IPS DF 19.7 (cell line): ENCODE measurements at regions not wholly inside any gene's neighbourhood (a gene's known extent, or its start where the extent isn't known, plus 50 kb on each side); places are given as distances from the start of the nearest gene placed in this dataset.
"Not testable (repeated sequence)": the region's sequence is repeated elsewhere in the genome, so short reads cannot be mapped to it uniquely, and the experiment has no call there.

ENCODE experiments used
- DNase-seq: peaks from one replicate; pipeline ENCODE4 v3.0.0-alpha.2; 2013; ENCODE audit warnings: low read depth, low spot score

DNA sequence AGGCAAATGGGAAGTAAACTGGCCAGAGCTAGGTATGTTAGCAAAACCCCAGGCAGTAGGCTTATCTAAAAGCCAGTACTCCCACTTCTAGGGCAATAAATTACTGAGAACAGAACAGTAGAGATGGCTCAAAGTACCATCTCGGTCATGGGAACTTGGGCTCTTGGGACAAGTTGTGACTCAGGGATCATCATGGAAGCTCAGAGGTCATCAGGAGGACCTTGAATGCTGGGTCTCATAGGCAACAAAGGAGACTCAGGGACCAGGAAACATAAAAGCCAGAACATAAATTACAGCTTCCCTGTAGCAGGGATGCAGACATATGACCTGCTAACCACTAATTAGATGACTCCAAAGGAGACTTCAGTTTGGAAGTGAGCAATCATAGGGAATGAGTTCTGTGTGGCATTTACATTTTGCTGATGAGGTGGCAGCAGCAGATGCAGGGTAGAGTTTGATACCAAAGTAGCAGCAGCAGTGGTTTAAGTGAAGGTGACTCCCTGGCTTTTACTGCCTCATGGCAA lies 97.6 kb upstream of the SCAF11 start:
- no peak for DNase-seq

DNA sequence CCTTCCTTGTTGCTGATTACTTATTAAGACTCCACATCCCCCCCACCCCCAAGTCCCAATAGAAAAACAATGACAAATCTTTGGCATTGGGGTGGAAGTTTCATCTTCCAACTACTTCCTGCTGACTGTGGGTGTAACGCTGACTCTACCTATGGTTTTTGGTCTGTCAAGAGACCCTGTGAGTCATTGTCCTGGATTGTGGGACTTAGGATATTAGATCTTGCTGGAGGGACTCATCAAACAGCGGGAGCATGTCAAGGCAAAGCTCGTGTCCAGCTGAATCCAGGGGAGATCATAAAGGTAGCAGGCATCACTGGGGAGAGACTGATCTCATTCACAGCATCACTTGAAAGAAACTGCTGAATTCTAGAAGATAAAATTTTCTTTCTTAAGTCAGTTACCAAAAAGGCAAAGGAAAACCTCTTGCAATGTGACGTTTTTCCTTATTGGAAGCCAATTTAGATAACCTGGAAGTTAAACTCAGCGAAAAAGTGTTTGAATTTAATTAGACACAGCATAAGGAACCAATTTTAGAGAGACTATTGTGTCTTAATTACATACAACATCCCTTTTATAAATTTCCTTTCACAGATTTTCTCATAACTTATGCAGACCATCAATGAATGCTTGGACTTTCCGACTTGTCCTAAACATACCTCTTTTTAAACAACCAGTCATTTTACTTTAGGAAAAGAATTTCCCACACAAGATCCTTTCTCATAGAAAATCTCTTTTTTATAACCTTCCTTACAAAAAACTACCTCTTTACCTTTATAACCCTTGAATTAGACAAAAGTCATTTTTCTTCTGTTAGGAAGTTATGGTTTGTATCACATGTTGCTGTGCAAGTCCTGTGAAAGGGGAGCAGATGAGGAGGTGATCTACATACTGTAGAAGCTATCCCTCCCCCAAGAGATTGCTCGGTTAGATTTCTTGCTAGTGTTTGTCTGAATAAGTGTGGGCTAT lies 94.6 kb upstream of the SCAF11 start:
- DNase-seq: no peak

DNA sequence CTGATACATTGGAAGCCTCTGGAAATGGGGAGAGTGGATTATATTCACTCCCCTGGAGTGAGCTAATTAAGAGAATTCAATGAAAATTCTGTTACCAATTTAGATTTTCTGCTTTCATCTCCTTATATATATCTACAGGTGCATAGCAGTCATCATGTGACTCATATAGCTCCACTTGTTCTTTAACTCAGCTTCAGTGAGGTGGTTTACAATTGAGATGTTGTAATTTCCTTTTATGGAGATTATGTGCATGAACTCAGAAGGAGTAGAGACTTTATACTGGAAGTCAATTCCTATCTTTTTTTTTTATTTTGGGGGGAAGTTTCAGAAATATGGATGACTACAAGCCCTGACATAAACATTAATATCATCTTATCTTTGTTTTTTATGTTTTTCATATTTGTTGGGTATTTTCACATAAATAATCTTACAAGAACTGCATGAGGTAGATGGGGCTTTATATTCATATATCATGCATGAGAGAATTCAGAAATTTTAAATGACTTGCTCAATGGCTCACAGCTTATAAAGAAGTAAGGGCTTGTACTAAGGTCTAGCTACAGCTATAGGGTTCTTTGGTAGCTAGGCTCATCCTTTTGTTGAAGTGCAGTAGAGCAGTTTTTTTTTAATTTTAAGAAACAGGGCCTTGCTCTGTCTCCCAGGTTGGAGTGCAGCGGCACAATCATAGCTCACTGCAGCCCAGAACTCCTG lies 92.3 kb upstream of the SCAF11 start:
- no peak for DNase-seq

DNA sequence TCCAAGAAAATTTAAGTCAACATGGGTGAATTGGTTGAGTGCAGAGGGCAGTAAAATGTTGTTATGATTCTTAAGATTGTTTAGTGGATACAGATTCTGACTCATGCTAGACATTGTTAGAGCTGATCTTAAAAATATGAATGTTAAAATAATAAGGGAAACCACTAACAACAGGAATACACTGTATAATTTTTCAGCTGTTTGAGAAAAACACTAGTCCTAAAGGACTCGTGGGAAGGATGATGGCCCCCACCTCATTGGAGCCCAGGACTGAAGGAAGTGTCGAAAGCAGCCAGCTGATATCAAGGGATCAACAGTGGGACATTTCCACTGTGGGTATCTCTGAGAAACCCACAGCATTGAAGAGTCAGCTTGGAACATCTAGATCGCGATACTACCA lies 82.9 kb upstream of the SCAF11 start:
- DNase-seq: no peak

DNA sequence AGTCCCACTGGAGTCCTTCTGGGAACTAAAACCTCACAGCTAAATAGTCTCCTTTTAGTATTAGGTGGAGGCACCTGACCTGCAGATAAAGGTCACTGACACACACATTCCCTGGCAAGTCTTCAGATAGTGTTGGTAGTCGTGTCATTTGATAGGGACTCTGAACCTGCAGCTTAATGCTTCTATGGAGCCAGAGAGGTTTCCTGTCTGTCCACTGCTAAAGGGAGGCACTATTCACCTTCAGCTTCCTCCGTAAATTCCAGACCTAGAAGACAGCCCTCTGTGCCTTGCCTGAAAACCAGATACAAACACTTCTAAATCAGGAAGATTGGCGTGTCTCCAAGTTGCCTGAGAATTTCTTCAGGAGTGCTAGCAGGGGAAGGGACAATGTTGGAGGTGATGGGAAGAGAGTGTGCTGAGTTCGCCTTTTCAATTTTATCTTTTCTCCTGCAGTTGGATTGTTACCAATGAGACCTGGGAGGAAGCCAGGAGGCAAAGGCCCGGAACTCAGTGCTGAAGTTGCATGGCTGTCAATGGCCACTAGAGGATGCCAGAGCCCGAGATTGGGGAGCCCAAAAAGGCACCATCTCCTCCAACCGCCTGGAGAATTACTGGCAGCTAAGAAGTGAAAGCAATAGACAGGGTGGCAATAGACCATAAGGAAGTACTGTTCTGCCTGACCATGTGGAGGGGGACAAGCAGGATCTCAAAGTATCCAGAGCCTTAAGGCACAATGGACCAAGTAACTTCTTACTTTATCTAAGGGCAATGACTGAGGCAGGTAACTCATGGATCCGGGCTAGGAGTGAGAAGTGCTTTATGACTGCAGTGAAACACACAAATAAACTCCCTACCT lies 81.6 kb upstream of the SCAF11 start:
- DNase-seq: no peak

DNA sequence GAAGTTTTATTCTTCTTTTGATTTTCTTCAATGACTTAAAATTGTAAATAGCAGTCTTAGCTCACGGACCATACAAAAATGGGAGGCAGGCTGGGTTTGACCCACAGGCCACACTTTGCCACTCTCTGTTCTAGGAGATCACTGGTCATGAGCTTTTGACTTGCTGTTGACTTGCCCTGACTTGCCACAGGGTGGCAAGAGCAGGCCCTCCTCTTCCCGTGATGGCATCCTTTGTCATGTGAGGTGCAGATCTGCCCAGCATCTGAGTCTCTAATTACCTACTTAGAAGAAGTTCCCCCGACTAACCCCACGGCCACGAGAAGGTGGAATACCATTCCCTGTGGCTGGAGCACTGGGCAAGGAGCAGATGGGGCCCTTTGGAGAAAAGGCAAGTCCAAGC lies 81.0 kb upstream of the SCAF11 start:
- no peak for DNase-seq

DNA sequence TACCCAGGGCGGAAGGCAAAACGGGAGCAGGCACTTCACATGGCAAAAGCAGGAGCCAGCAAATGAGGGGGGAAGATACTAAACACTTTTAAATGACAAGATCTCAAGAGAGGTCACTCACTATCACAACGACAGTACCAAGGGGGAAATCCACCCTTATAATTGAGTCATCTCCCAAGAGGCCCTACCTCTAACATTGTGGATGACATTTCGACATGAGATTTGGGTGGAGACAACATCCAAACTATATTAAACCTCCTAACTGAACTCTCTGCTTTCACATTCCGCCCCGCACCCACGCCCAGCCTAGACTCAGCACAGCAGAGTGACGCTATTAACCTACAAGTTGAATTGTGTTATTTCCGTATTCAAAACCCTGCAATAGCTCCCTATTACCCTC lies 76.7 kb upstream of the SCAF11 start:
- DNase-seq: no peak

DNA sequence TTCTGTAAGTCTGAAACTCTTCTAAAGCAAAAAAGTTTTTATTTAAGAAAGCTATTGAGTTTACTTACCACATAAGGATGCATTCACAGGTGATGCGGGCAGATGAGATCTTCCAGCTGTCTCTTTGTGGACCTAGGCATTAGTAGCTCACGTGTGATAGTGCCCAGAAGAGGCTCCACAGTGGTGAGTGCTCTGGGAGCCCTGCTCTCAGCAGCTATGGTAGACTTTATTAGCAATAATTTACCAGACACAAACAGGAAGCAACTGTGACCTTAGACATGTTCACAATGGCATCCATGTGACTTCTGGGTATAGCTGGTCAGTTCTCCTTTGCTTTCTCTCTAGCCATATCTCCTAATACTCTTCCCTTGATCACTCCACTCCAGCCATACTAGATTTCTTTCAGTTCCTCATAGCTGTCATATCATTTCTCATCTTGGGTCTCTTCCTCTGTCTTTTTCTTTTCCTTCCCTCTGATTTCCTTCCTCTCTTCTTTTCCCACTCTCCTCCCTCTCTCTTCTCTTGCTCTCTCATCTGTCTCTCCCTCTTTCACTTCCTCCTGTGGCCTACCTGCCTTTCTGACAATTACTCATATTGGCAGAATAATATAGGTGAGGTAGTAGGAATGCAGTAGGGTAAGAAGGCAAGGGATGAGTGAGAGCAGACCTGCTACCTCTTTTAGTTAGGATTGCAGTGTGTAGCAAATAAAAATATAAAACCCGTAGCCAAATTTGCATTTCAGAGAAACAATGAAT lies 75.2 kb upstream of the SCAF11 start:
- no peak for DNase-seq

DNA sequence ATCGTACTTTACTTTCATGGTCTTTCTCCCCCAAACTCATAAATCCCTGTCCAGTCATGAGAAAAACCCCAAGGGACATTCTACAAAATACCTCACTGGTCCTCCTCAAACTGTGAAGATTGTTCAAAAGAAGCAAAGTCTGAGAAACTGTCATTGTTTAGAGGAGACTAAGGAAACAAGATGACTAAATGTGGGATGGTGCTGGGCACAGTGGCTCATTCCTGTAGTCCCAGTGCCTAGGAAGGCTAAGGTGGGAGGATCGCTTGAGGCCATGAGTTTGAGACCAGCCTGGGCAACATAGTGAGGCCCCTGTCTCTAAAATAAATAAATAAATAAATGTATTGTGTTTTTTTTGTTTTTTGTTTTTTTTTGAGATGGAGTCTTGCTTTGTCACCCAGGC lies 74.2 kb upstream of the SCAF11 start:
- no peak for DNase-seq

DNA sequence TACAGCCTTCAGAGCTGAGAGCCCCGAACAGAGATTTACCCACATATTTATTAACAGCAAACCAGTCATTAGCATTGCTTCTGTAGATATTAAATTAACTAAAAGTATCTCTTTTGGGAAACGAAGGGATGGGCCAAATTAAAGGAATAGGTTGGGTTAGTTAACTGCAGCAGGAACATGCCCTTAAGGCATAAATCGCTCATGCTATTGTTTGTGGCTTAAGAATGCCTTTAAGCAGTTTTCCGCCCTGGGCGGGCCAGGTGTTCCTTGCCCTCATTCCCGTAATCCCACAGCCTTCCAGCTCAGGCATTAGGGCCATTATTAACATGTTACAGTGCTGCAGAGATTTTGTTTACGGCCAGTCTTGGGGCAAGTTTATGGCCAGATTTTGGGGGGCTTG lies 68.3 kb upstream of the SCAF11 start:
- not testable (repeated sequence) for DNase-seq

DNA sequence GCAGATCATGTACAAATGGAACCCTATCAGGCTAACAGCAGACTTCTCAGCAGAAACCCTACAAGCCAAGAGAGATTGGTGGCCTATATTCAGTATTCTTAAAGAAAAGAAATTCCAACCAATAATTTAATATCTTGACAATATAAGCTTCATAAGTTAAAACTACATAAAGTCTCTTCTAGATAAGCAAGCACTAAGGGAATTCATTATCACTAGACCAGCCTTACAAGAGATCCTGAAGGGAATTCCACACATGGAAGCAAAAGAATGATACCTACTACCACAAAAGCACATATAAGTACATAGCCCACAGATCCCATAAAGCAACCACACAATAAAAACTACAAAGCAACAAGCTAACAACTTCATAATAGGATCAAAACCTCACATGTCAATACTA lies 60.4 kb upstream of the SCAF11 start:
- no peak for DNase-seq

DNA sequence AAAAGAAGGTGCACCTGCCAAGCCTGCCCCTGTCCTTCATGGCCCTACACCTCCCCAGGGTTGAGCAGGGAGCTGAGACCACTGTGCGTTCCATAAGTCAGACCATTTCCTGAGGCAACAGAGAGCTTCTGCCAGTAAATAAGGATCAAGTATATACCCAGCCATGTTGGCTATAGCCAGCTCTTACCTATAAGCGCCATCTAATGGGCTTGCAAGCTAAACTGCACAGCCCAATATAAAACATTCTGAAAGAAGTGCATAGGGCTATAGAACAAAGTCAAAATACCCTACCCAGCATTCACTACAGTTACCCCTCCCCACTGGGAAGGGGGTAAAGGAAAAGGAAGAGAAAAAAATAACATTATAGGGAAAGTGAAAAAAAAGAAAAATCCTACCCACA lies 59.3 kb upstream of the SCAF11 start:
- DNase-seq: no peak

DNA sequence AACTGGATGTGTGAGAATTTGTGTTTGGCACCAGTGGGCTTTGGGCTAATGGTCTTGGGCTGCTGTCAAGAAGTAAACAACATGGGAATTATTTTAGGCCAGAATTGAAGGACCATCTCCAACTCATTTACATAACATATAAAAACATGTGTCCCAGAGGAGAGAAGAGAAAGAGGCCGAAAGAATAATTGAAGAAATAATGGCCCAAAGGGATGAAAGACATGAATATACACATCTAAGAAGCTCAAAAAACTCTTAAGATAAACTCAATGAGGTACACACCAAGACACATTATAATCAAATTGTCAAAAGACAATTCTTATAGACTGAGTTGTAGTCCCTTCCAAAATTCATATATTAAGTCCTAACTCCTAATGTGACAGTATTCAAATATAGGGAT lies 56.1 kb upstream of the SCAF11 start:
- no peak for DNase-seq

DNA sequence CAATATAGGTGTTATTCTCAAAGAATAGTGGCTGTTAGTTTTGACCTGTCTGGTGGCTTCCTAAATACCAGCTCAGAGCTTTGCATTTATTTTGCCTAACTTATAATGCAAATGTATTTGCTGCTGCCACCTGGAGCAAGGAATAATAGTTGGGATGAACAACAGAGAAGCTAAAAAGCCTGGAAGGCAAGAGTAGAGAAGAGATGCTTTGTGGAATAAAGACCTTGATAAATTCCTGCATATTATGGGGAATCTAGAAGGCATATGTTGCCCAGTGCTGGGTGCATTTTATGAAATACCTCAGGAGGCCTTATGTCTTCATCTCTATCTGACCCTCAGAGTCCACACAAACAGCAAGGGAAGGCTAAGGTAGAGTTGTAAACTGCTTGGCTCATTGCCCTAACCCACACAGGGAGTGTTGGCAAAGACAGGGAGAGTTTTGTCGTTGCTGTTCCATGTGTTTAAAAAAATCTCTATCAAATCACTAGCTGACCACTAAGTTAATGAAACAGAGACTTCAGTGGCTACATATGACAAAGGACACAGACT lies 53.7 kb upstream of the SCAF11 start:
- DNase-seq: no peak
